ENCODE measurements at regions not wholly inside any gene's neighbourhood (a gene's known extent, or its start where the extent isn't known, plus 50 kb on each side); places are given as distances from the start of the nearest gene placed in this dataset.

DNA sequence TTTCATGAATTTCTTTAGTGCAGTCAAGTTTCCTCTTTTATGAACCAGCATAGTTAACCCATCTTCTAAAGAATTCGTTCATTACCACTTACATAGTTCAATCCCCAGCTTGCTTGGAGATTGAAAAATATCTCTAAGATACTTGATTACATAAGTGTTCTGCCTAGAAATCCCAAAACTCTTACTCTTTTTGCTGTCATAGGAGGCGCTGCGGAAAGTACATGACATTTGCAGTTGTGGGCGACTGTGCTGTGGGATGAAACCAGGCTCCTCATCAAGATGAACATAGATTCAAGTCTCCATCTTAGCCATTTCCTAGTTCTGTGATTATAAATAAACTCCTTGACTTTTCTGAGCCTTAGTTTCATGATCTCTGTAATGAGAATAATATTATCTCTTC is 107.1 kb upstream of the SORBS2 start:
- TF ChIP-seq, protein P1, sequence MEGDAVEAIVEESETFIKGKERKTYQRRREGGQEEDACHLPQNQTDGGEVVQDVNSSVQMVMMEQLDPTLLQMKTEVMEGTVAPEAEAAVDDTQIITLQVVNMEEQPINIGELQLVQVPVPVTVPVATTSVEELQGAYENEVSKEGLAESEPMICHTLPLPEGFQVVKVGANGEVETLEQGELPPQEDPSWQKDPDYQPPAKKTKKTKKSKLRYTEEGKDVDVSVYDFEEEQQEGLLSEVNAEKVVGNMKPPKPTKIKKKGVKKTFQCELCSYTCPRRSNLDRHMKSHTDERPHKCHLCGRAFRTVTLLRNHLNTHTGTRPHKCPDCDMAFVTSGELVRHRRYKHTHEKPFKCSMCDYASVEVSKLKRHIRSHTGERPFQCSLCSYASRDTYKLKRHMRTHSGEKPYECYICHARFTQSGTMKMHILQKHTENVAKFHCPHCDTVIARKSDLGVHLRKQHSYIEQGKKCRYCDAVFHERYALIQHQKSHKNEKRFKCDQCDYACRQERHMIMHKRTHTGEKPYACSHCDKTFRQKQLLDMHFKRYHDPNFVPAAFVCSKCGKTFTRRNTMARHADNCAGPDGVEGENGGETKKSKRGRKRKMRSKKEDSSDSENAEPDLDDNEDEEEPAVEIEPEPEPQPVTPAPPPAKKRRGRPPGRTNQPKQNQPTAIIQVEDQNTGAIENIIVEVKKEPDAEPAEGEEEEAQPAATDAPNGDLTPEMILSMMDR (IDR thresholded peaks at IDR 0.05; ENCODE audit: low read depth, low read length): no peak
- TF ChIP-seq POLR2A (IDR thresholded peaks at IDR 0.05; ENCODE audit: extremely low read depth, insufficient read length): no peak

Measured in NB4 (cell line).